Naive thymus-derived CD8-positive, alpha-beta T cell (primary cell): ENCODE measurements at regions not wholly inside any gene's neighbourhood (a gene's known extent, or its start where the extent isn't known, plus 50 kb on each side); places are given as distances from the start of the nearest gene placed in this dataset.
A peak's percentile ranks its signal among the peaks of the same experiment; 100 is the strongest.

ENCODE experiments used
- ATAC-seq, 2 donors: fragments of 150-1000 bp; cut with Tn5 transposase in 1 of 2; sonication (Bioruptor Pico), chemical (Tn5 transposase) in 1 of 2; 1 replicate in 1 of 2; 2 replicates in 1 of 2; pipeline ENCODE4 v1.10.0; 2021; ENCODE audit warnings: mild to moderate bottlenecking in 2 of 2, moderate library complexity in 2 of 2
- POLR2A ChIA-PET: fragments of 350-600 bp; sonication (Branson Sonifier 250); formaldehyde crosslinking; loops from one replicate; lab custom pipeline; 2021; ENCODE audit warnings: antibody characterized with exemption; lab: Charles Lee
- DNase-seq, 10 donors: peaks; one replicate each; pipeline versions ENCODE4 v3.0.0 to v3.0.0-alpha.2; 2020 to 2022
- H3K27ac Mint-ChIP-seq, 10 donors: one replicate each; pipeline ENCODE4 v1.8.0; 2020 to 2022; ENCODE audit warnings: mild to moderate bottlenecking in 10 of 10, mixed read lengths in 10 of 10, moderate library complexity in 4 of 10, inconsistent platforms in 1 of 10
- H3K27me3 Mint-ChIP-seq, 5 donors: one replicate each; pipeline ENCODE4 v1.8.0; 2021 to 2022; ENCODE audit warnings: mixed read lengths in 5 of 5
- H3K36me3 Mint-ChIP-seq, 3 donors: one replicate each; pipeline ENCODE4 v1.8.0; 2020 to 2022; ENCODE audit warnings: mixed read lengths in 3 of 3, mild to moderate bottlenecking in 2 of 3, inconsistent platforms in 1 of 3
- H3K4me1 Mint-ChIP-seq, 4 donors: one replicate each; pipeline ENCODE4 v1.8.0; 2021 to 2022; ENCODE audit warnings: mixed read lengths in 4 of 4
- H3K4me3 Mint-ChIP-seq, 10 donors: one replicate each; pipeline ENCODE4 v1.8.0; 2020 to 2022; ENCODE audit warnings: mild to moderate bottlenecking in 10 of 10, mixed read lengths in 10 of 10, moderate library complexity in 6 of 10, inconsistent platforms in 1 of 10
- H3K9me3 Mint-ChIP-seq, 9 donors: one replicate each; pipeline ENCODE4 v1.8.0; 2020 to 2022; ENCODE audit warnings: mixed read lengths in 9 of 9, mild to moderate bottlenecking in 3 of 9, inconsistent platforms in 1 of 9, moderate library complexity in 1 of 9

- H3K9me3 Mint-ChIP-seq: no peaks in the 10 kb centered on the region
- POLR2A ChIA-PET: interaction anchor here (0.6 kb wide), 2 partner anchors 19 to 112 kb away, joined by 3 read pairs; no protein-coding TSS in a partner anchor
- no peak for ATAC-seq
Observed at GRCh38 chr6:138586638-138587037, 87.3 kb upstream of the NHSL1 start.

GRCh38 chr6:138588805-138589434 is 89.6 kb upstream of the NHSL1 start:
- Mint-ChIP-seq H3K9me3 (no peaks in the 10 kb centered on the region), H3K27me3 (no peaks in the 10 kb centered on the region), H3K4me1 (peaks cover 10 to 26% (median 20%) of the 10 kb centered on the region in 4 donors), H3K27ac (peak overlapping the region in 1 of 10 donors; percentile 46), H3K36me3 (no peaks in the 10 kb centered on the region), H3K4me3 (no peak overlapping the region)
- ATAC-seq: peak; percentile 55 to 56
- POLR2A ChIA-PET: interaction anchor here (0.6 kb wide), 1 partner anchor 206 kb away, joined by 3 read pairs; no protein-coding TSS in a partner anchor
- peak in 9 of 10 donors; percentile 10 to 74 (median 48) for DNase-seq

More at GRCh38 chr6:138586638-138587037, 87.3 kb upstream of the NHSL1 start:
- no peak for DNase-seq
- no peak overlapping the region for H3K27ac Mint-ChIP-seq
- peaks cover 4 to 13% (median 7%) of the 10 kb centered on the region in 4 donors for H3K4me1 Mint-ChIP-seq
- H3K36me3 Mint-ChIP-seq: no peaks in the 10 kb centered on the region
- no peak overlapping the region for H3K4me3 Mint-ChIP-seq
- H3K27me3 Mint-ChIP-seq: peaks cover 0 to 2% (median 0%) of the 10 kb centered on the region in 5 donors

- H3K4me3 Mint-ChIP-seq: no peak overlapping the region
- ATAC-seq (peak; percentile 34 to 67), DNase-seq (peak in 7 of 10 donors; percentile 13 to 35 (median 29))
- no peaks in the 10 kb centered on the region for H3K36me3 Mint-ChIP-seq
- H3K4me1 Mint-ChIP-seq: peaks cover 10 to 26% (median 21%) of the 10 kb centered on the region in 4 donors
- peaks cover 0 to 3% (median 0%) of the 10 kb centered on the region in 5 donors for H3K27me3 Mint-ChIP-seq
- H3K27ac Mint-ChIP-seq: peak overlapping the region in 2 of 10 donors; percentile 32 to 50
- no peaks in the 10 kb centered on the region for H3K9me3 Mint-ChIP-seq
- POLR2A ChIA-PET: no interaction called here
Observed at GRCh38 chr6:138590796-138591709, 91.8 kb upstream of the NHSL1 start.

GRCh38 chr6:138592749-138593123 is 93.4 kb upstream of the NHSL1 start:
- Mint-ChIP-seq H3K36me3 (no peaks in the 10 kb centered on the region), H3K4me1 (peaks cover 10 to 26% (median 21%) of the 10 kb centered on the region in 4 donors), H3K27ac (peak overlapping the region in 2 of 10 donors; percentile 9 to 65), H3K9me3 (no peaks in the 10 kb centered on the region), H3K27me3 (peaks cover 0 to 3% (median 0%) of the 10 kb centered on the region in 5 donors), H3K4me3 (peak overlapping the region; percentile 0 to 74 (median 54))
- ATAC-seq (no peak), DNase-seq (no peak)
- POLR2A ChIA-PET: no interaction called here

GRCh38 chr6:138593124-138593877 is 94.0 kb upstream of the NHSL1 start:
- H3K27me3 Mint-ChIP-seq: peaks cover 0 to 3% (median 0%) of the 10 kb centered on the region in 5 donors
- ATAC-seq (peak; percentile 76 to 77), DNase-seq (peak in 1 of 10 donors; percentile 3)
- H3K9me3 Mint-ChIP-seq: no peaks in the 10 kb centered on the region
- H3K27ac Mint-ChIP-seq: peak overlapping the region in 1 of 10 donors; percentile 65
- no peaks in the 10 kb centered on the region for H3K36me3 Mint-ChIP-seq
- POLR2A ChIA-PET: no interaction called here
- H3K4me3 Mint-ChIP-seq: peak overlapping the region; percentile 0 to 74 (median 54)
- H3K4me1 Mint-ChIP-seq: peaks cover 10 to 26% (median 21%) of the 10 kb centered on the region in 4 donors

GRCh38 chr6:138593909-138594757 is 94.8 kb upstream of the NHSL1 start:
- no peaks in the 10 kb centered on the region for H3K9me3 Mint-ChIP-seq
- H3K4me3 Mint-ChIP-seq: no peak overlapping the region
- H3K27ac Mint-ChIP-seq: no peak overlapping the region
- DNase-seq (no peak), ATAC-seq (no peak)
- peaks cover 0 to 3% (median 0%) of the 10 kb centered on the region in 5 donors for H3K27me3 Mint-ChIP-seq
- POLR2A ChIA-PET: no interaction called here
- peaks cover 6 to 20% (median 17%) of the 10 kb centered on the region in 4 donors for H3K4me1 Mint-ChIP-seq
- no peaks in the 10 kb centered on the region for H3K36me3 Mint-ChIP-seq

- Mint-ChIP-seq H3K9me3 (no peaks in the 10 kb centered on the region), H3K27ac (no peak overlapping the region), H3K4me3 (no peak overlapping the region), H3K4me1 (peaks cover 6 to 20% (median 17%) of the 10 kb centered on the region in 4 donors), H3K36me3 (no peaks in the 10 kb centered on the region), H3K27me3 (peaks cover 0 to 3% (median 0%) of the 10 kb centered on the region in 5 donors)
- POLR2A ChIA-PET: no interaction called here
- DNase-seq: no peak
- ATAC-seq: no peak
Observed at GRCh38 chr6:138594758-138595140, 95.5 kb upstream of the NHSL1 start.

GRCh38 chr6:138596126-138596525 is 96.8 kb upstream of the NHSL1 start:
- no peaks in the 10 kb centered on the region for H3K9me3 Mint-ChIP-seq
- H3K4me1 Mint-ChIP-seq: peaks cover 6 to 17% (median 13%) of the 10 kb centered on the region in 4 donors
- no peak overlapping the region for H3K27ac Mint-ChIP-seq
- POLR2A ChIA-PET: no interaction called here
- no peaks in the 10 kb centered on the region for H3K36me3 Mint-ChIP-seq
- no peak overlapping the region for H3K4me3 Mint-ChIP-seq
- ATAC-seq (no peak), DNase-seq (no peak)
- peaks cover 0 to 4% (median 1%) of the 10 kb centered on the region in 5 donors for H3K27me3 Mint-ChIP-seq

GRCh38 chr6:138596591-138596990 is 97.3 kb upstream of the NHSL1 start:
- DNase-seq (no peak), ATAC-seq (no peak)
- POLR2A ChIA-PET: no interaction called here
- Mint-ChIP-seq H3K27me3 (peaks cover 0 to 4% (median 2%) of the 10 kb centered on the region in 5 donors), H3K4me1 (peaks cover 6 to 17% (median 12%) of the 10 kb centered on the region in 4 donors), H3K4me3 (no peak overlapping the region), H3K36me3 (no peaks in the 10 kb centered on the region), H3K9me3 (no peaks in the 10 kb centered on the region), H3K27ac (no peak overlapping the region)

- ATAC-seq (no peak), DNase-seq (no peak)
- Mint-ChIP-seq H3K27me3 (peaks cover 2 to 7% (median 3%) of the 10 kb centered on the region in 5 donors), H3K4me3 (no peak overlapping the region), H3K27ac (no peak overlapping the region), H3K9me3 (no peaks in the 10 kb centered on the region), H3K4me1 (peaks cover 6 to 17% (median 12%) of the 10 kb centered on the region in 4 donors), H3K36me3 (no peaks in the 10 kb centered on the region)
- POLR2A ChIA-PET: no interaction called here
Observed at GRCh38 chr6:138597336-138597735, 98.0 kb upstream of the NHSL1 start.

GRCh38 chr6:138598562-138599173 is 99.4 kb upstream of the NHSL1 start:
- Mint-ChIP-seq H3K9me3 (no peaks in the 10 kb centered on the region), H3K36me3 (no peaks in the 10 kb centered on the region), H3K4me1 (peaks cover 0 to 4% (median 1%) of the 10 kb centered on the region in 4 donors), H3K27ac (no peak overlapping the region), H3K4me3 (no peak overlapping the region), H3K27me3 (peaks cover 2 to 11% (median 8%) of the 10 kb centered on the region in 5 donors)
- DNase-seq (no peak), ATAC-seq (no peak)
- POLR2A ChIA-PET: no interaction called here
